Lower leg skin (tissue), 3 donors: ENCODE measurements at regions not wholly inside any gene's neighbourhood (a gene's known extent, or its start where the extent isn't known, plus 50 kb on each side); places are given as distances from the start of the nearest gene placed in this dataset.

ENCODE experiments used
- CTCF ChIP-seq, 3 donors: fragments of 450-650 bp; IDR thresholded peaks; one replicate each; pipeline ENCODE4 v1.5.1; 2016; ENCODE audit warnings: antibody characterized with exemption in 3 of 3, mild to moderate bottlenecking in 3 of 3, moderate library complexity in 2 of 3
- POLR2A ChIP-seq, 2 donors: fragments of 450-650 bp; IDR thresholded peaks; one replicate each; pipeline ENCODE4 v1.6.1; 2016 to 2017; ENCODE audit warnings: antibody characterized with exemption in 2 of 2, mild to moderate bottlenecking in 1 of 2, moderate library complexity in 1 of 2

GRCh38 chr13:73737214-73737613, 397.0 kb downstream of the KLF12 start:
- TF ChIP-seq POLR2A (IDR thresholded peaks at IDR 0.05) (no peak), CTCF (IDR thresholded peaks at IDR 0.05) (no peak)
